Mononuclear cell (primary cell): ENCODE measurements at regions not wholly inside any gene's neighbourhood (a gene's known extent, or its start where the extent isn't known, plus 50 kb on each side); places are given as distances from the start of the nearest gene placed in this dataset.

ENCODE experiments used
- H3K27me3 ChIP-seq: 2 replicates; pipeline ENCODE4 v1.6.0; 2011; ENCODE audit warnings: low read length, control low read depth; ENCODE audit not compliant: insufficient read depth
- H3K4me1 ChIP-seq: 2 replicates; pipeline ENCODE4 v1.5.1; 2011; ENCODE audit warnings: mild to moderate bottlenecking, low read length, control low read depth; ENCODE audit not compliant: insufficient read depth
- H3K4me3 ChIP-seq: 2 replicates; pipeline ENCODE4 v1.5.1; 2011; ENCODE audit warnings: mild to moderate bottlenecking, low read length, moderate library complexity
- H3K9me3 ChIP-seq: 2 replicates; pipeline ENCODE4 v1.5.1; 2011; ENCODE audit warnings: low read depth, mild to moderate bottlenecking, control low read depth, low read length

DNA sequence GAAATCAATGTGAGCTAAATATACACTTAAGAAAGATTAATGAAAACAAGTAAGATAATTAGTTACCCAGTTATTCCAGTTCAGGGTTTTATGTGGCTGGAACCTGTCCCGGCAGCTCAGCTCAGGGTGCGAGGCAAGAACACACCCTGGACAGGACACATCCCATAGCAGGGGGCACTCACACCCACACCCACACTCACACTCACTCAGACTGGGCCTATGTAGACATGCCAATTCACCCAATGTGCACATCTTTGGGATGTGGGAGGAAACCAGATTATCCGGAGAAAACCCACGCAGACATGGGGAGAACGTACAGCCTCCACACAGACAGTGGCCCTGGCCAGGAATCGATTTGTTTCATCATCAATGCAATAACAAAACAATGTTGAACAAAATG is 66.0 kb upstream of the TMCC3 start:
- no peak overlapping the region for H3K4me3 ChIP-seq
- H3K4me1 ChIP-seq: peaks cover 4% of the 10 kb centered on the region
- no peaks in the 10 kb centered on the region for H3K27me3 ChIP-seq
- H3K9me3 ChIP-seq: no peaks in the 10 kb centered on the region

DNA sequence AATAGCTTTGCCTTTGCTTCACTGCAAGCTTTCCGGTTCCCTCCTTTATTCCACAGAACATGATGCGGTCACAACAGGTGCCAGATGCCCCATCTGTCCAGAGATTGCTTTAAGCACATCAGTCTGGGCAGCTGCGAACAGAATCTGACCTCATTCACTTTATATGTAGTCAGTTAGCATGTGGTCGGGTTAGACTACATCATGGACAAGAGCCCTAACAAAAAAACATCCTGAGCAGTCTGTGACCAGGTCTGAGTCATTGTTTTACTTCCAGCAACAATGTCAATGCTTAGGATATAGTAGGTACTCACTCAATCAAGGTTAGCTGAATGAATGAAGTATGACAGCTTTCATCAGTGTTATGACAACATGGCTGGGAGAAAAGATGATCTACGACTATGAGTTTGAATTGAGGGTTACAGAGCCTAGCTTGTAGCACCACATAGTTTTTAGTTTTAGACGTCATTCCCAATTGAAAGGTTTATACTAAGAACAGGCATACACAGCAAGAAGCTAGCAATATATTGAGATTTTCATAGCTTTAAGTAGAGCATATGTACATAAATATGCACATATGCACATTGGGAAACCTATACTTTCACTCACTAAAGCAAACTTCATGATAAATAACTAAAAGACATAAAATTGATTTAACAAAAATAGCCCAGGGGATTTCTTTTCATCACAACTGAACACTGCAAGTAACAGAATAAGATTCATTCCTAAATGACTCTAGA is 64.2 kb upstream of the TMCC3 start:
- no peaks in the 10 kb centered on the region for H3K9me3 ChIP-seq
- no peaks in the 10 kb centered on the region for H3K4me1 ChIP-seq
- H3K27me3 ChIP-seq: no peaks in the 10 kb centered on the region
- H3K4me3 ChIP-seq: no peak overlapping the region

DNA sequence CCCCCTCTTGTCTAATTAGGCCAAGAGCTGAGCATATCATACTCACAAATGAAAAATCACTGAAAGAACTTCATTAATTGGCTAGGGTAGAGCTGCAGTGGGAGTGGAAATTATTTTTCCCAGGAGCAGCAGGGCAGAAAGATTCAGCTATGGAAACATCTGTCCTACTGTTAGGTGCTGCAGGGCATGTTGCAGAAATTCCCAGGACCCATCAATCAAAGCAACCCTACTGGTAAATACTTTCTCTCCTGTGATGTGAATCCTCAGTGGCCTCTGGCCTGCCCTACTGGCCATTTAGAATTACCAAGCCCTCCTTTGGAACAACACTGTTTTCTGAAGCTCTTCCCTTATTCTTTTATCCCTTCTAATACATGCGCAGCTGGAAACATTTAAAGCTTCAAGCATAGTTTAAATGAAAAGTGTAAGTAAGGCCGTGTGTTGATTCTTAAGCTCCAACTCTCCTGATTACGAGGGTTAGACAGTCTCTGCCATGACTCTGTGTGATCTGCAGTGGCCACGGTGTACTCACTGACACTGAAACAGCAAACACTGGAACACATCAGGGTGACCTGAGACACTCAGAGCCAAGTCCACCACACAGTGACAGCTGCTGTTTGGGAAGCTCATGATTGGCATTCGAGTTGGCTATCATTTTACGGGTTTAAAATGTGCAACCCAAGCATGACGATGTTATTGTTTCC is 62.6 kb upstream of the TMCC3 start:
- H3K9me3 ChIP-seq: no peaks in the 10 kb centered on the region
- no peak overlapping the region for H3K4me3 ChIP-seq
- H3K27me3 ChIP-seq: no peaks in the 10 kb centered on the region
- no peaks in the 10 kb centered on the region for H3K4me1 ChIP-seq

DNA sequence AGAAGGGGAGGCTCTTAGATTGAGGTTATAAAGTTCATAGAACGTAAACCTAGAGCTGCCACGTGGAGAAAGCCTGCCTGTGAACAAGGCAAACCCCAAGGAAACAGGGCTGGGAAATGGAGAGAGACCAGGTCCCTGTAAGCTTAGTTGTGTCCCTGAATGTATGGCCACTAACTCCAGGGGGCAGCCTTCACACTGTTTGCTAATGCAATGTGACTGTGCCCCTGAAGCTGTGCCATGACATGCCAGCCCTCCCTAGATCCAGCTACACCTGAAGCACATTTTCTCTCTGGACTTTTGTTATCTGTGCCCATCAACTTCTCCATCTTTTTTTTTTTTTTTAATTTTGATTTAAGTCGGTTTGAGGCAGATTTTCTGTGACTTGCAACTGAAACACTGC is 60.6 kb upstream of the TMCC3 start:
- no peaks in the 10 kb centered on the region for H3K4me1 ChIP-seq
- no peaks in the 10 kb centered on the region for H3K27me3 ChIP-seq
- H3K9me3 ChIP-seq: no peaks in the 10 kb centered on the region
- H3K4me3 ChIP-seq: no peak overlapping the region

DNA sequence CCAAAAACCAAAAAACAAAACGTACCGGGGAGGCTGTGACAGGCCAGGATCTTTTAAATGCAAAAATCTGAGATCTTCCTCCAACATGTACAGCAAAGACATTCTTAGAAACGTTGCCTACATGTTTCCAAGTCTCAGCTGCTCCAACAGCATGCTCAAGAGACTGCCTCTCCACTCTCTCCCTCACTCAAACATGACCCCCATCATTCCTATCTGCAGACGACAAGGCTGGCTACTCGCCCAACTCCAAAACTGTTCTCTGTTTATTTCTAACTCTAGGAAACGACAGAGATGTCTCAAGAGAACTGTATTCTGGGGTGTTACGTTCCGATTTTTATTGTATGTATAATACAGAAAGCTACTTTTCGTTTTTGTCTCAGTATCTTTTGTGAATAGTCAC is 57.5 kb upstream of the TMCC3 start:
- H3K4me3 ChIP-seq: no peak overlapping the region
- no peaks in the 10 kb centered on the region for H3K9me3 ChIP-seq
- H3K27me3 ChIP-seq: no peaks in the 10 kb centered on the region
- H3K4me1 ChIP-seq: no peaks in the 10 kb centered on the region

DNA sequence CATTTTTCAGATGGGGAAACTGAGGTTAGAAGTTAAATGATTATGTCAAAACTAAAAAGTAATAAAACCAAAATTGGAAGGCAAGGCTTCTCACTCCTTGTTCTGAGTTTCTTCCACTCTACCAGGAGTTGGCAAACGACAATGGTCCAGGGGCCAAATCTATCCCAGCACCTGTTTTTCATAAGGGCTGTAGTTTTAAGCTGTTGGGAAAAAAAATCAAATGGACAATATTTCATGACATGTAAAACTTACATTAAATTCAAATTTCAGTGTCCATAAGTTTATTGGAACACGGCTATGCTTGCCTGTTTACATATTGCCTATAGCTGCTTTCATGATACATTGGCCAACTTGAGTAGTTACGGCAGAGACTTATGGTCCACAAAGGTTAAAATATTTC is 56.7 kb upstream of the TMCC3 start:
- no peaks in the 10 kb centered on the region for H3K9me3 ChIP-seq
- H3K4me1 ChIP-seq: no peaks in the 10 kb centered on the region
- no peaks in the 10 kb centered on the region for H3K27me3 ChIP-seq
- no peak overlapping the region for H3K4me3 ChIP-seq

DNA sequence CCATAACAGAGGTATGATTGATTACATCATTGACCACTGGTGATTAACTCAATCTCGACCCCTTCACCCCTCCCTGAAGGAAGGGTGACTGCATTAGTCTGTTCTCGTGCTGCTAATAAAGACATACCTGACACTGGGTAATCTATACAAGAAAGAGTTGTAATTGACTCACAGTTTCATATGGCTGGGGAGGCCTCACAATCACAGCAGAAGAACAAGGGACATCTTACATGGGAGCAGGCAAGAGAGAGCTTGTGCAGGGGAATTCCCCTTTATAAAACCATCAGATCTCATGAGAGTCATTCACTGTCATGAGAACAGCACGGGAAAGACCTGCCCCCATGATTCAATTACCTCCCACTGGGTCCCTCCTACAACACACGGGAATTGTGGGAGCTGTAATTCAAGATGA is 55.9 kb upstream of the TMCC3 start:
- Histone ChIP-seq H3K9me3 (no peaks in the 10 kb centered on the region), H3K27me3 (no peaks in the 10 kb centered on the region), H3K4me1 (no peaks in the 10 kb centered on the region), H3K4me3 (no peak overlapping the region)

DNA sequence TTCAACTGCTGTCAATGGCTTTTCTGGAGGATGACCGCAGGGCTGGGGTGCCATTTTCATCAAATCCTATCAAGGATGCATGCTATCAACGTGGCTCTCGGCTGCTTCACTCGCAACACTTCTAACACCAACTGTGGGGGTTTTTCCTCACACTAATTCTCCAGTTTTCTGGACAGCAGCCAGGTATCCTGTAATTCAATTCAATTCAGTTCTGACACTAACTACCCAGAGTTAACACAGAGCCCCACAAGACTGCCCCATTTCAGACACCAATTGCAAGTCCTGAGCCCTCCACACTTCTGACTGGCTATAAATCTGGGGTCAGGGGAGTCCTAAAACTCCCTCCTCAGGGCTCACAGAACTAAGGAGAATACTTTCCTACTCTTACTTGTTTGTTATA is 55.3 kb upstream of the TMCC3 start:
- Histone ChIP-seq H3K27me3 (no peaks in the 10 kb centered on the region), H3K4me3 (no peak overlapping the region), H3K4me1 (no peaks in the 10 kb centered on the region), H3K9me3 (no peaks in the 10 kb centered on the region)

DNA sequence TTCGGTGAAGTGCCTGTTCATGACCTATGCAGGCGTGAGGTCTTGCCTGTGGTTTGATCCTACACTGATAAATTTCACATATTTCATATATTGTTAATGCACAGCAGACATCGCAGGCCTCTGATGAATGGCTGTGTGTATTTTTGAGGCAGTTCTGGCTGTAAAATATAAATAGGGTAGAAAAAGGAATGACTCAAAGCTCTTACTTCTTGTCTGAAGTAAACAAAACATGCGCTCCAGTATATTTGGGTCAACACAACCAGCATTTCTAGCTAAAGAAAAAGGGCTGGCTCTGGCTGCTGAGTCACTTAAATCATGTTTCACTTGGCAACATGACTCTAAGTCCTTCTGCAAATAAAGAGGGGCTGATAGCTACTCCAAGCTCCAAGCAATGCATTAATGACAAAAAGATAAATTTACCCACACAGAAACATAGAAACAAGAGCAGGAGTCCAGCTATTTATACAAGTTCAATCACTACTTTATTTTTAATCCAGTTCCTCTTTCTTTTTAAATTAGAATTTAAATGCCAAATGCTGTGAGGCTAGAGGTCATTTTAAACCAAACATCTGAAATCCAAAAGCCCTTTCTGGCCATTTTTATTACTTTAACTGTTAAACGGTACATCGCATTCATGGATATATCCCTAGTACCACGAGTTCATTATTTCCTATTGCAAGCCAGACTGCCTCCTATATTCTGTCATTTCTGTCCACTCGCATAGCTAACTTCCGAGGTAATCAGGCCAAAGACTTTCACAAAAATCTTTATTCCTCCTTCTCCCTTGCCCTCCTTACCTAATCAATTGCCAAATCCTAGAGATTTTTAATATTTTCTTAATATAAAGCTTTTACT is 54.3 kb upstream of the TMCC3 start:
- Histone ChIP-seq H3K27me3 (no peaks in the 10 kb centered on the region), H3K9me3 (no peaks in the 10 kb centered on the region), H3K4me1 (no peaks in the 10 kb centered on the region), H3K4me3 (no peak overlapping the region)

DNA sequence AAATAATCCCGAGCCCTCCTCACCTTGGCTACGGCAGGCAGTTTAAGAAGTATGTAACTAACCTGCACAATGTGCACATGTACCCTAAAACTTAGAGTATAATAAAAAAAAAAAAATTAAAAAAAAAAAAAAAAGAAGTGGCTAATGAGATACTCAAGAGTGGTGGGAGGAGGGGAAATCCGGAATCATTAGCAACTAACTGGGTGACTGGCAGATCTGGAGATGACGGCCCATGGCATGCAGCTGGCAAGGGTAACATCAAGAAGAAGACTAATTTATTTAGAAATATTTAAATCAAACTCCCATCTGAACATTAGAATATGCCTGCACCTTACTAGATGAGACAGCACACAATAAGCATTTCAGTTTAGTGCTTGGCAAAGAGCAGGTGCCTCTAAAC is 52.3 kb upstream of the TMCC3 start:
- H3K9me3 ChIP-seq: no peaks in the 10 kb centered on the region
- H3K27me3 ChIP-seq: no peaks in the 10 kb centered on the region
- H3K4me3 ChIP-seq: no peak overlapping the region
- H3K4me1 ChIP-seq: no peaks in the 10 kb centered on the region

DNA sequence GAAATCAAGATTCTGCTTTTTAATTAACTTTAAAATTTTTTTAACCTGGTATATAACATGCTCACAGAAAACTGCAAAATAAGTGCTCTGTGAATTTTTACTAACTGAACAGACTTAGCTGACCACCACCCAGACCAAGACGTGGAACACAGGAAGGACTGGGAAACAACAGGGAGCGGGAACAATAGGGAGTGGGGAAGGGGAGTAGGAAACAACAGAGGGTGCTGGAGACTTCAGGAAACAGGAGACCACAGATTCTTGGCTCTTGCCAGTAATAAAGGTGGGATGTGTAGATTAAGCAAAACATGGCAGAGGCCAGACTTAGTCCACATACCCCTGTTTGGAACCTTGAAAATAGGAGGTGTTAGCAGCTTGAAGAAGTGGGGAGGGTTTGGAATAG is 51.4 kb upstream of the TMCC3 start:
- no peaks in the 10 kb centered on the region for H3K9me3 ChIP-seq

DNA sequence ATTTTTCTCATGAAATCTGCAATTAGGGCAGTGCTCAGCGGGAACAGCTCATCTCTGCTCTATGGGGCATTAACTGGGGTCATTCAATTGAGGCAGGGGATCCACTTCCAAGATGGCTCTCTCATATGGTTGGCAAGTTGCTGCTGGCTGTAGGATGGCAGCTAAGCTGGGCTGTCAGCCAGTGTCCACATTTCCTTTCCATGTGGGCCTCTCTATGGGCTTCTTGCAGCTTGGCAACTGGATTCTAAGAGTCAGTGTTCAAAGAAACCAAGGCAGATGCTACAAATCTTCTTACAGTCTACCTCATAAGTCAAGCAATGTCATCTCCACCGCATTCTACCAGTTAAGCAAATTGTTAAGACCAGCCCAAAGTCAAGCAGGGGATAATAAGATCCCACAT is 50.3 kb upstream of the TMCC3 start:
- no peaks in the 10 kb centered on the region for H3K27me3 ChIP-seq
- no peaks in the 10 kb centered on the region for H3K4me1 ChIP-seq
- no peaks in the 10 kb centered on the region for H3K9me3 ChIP-seq
- H3K4me3 ChIP-seq: no peak overlapping the region

More for the DNA sequence above, 51.4 kb upstream of the TMCC3 start:
- H3K4me3 ChIP-seq: no peak overlapping the region
- H3K27me3 ChIP-seq: no peaks in the 10 kb centered on the region
- no peaks in the 10 kb centered on the region for H3K4me1 ChIP-seq
